Mammary epithelial cell (primary cell): ENCODE measurements at regions not wholly inside any gene's neighbourhood (a gene's known extent, or its start where the extent isn't known, plus 50 kb on each side); places are given as distances from the start of the nearest gene placed in this dataset.

Experiments used
- EZH2 ChIP-seq: IDR thresholded peaks from 2 replicates; pipeline ENCODE4 v1.6.1; 2012; ENCODE audit warnings: low read length, inconsistent platforms, borderline replicate concordance
- TF ChIP-seq, protein P1 (sequence below), 2 donors: IDR thresholded peaks in 1 of 2; conservative IDR thresholded peaks in 1 of 2; 2 replicates each; pipeline ENCODE4 v1.5.1; 2011 to 2012; ENCODE audit warnings: inconsistent platforms in 2 of 2, low read length in 2 of 2, mild to moderate bottlenecking in 2 of 2, control low read depth in 1 of 2, low read depth in 1 of 2; ENCODE audit not compliant: insufficient read depth in 1 of 2; ENCODE audit errors: extremely low read depth in 1 of 2

DNA sequence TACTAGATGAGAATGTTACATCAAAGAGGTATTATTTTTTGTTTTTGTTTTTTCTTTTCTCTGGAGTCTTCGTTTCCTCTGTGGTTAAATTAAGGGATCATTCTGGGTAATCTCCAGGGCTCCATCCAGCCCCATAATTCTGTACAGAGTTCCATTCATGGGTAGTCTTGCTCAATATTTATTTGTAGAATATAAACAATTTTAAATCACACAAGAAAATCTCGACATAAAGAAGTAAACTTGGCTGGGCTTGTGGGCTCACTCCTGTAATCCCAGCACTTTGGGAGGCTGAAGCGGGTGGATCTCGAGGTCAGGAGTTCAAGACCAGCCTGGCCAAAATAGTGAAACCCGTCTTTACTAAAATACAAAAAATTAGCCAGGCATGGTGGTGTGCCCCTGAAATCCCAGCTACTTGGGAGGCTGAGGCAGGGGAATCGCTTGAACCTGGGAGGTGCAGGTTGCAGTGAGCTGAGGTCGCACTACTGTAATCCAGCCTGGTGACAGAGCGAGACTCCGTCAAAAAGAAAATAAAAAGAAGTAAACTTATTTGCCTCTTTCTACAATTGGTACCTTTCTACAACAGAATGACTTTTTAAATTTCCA is 166.8 kb upstream of the TGFBR2 start:
- TF ChIP-seq, protein P1, sequence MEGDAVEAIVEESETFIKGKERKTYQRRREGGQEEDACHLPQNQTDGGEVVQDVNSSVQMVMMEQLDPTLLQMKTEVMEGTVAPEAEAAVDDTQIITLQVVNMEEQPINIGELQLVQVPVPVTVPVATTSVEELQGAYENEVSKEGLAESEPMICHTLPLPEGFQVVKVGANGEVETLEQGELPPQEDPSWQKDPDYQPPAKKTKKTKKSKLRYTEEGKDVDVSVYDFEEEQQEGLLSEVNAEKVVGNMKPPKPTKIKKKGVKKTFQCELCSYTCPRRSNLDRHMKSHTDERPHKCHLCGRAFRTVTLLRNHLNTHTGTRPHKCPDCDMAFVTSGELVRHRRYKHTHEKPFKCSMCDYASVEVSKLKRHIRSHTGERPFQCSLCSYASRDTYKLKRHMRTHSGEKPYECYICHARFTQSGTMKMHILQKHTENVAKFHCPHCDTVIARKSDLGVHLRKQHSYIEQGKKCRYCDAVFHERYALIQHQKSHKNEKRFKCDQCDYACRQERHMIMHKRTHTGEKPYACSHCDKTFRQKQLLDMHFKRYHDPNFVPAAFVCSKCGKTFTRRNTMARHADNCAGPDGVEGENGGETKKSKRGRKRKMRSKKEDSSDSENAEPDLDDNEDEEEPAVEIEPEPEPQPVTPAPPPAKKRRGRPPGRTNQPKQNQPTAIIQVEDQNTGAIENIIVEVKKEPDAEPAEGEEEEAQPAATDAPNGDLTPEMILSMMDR (conservative IDR thresholded peaks at IDR 0.05 in 1 of 2, IDR thresholded peaks at IDR 0.05 in 1 of 2; ENCODE audit: extremely low read depth in 1 of 2, insufficient read depth in 1 of 2, low read depth in 1 of 2, low read length in 2 of 2): no peak
- TF ChIP-seq EZH2: no peak
